Stimulated activated CD4-positive, alpha-beta T cell treated with anti-CD3 and anti-CD28 coated beads, Interleukin-2, amount 100 ng/mL, for 48 hours (primary cell): ENCODE measurements at regions not wholly inside any gene's neighbourhood (a gene's known extent, or its start where the extent isn't known, plus 50 kb on each side); places are given as distances from the start of the nearest gene placed in this dataset.

Source experiments
- DNase-seq, 2 donors: peaks; one replicate each; pipeline ENCODE4 v3.0.0-alpha.2; 2020

GRCh38 chr12:60387356-60387755, 791.5 kb downstream of the SLC16A7 start:
- DNase-seq, result no peak

GRCh38 chr12:60391051-60391450, 795.2 kb downstream of the SLC16A7 start:
- DNase-seq, result no peak

GRCh38 chr12:60391791-60392190, 796.0 kb downstream of the SLC16A7 start:
- DNase-seq, result no peak

GRCh38 chr12:60393093-60393492, 797.3 kb downstream of the SLC16A7 start:
- no peak for DNase-seq

- DNase-seq, result no peak
Observed at GRCh38 chr12:60394665-60395064, 798.8 kb downstream of the SLC16A7 start.

- no peak for DNase-seq
Observed at GRCh38 chr12:60398547-60398946, 802.7 kb downstream of the SLC16A7 start.

GRCh38 chr12:60399064-60399463, 803.2 kb downstream of the SLC16A7 start:
- DNase-seq, result no peak

GRCh38 chr12:60402996-60403395, 807.2 kb downstream of the SLC16A7 start:
- DNase-seq, result no peak

GRCh38 chr12:60415351-60415750, 819.5 kb downstream of the SLC16A7 start:
- no peak for DNase-seq

- DNase-seq, result no peak
Observed at GRCh38 chr12:60419986-60420385, 824.2 kb downstream of the SLC16A7 start.

- no peak for DNase-seq
Observed at GRCh38 chr12:60421741-60422140, 825.9 kb downstream of the SLC16A7 start.

GRCh38 chr12:60437297-60437696, 841.5 kb downstream of the SLC16A7 start:
- DNase-seq, result no peak

GRCh38 chr12:60441577-60441976, 845.7 kb downstream of the SLC16A7 start:
- no peak for DNase-seq

GRCh38 chr12:60451457-60451856, 855.6 kb downstream of the SLC16A7 start:
- DNase-seq, result no peak

GRCh38 chr12:60465060-60465459, 869.2 kb downstream of the SLC16A7 start:
- DNase-seq, result no peak

GRCh38 chr12:60468546-60468945, 872.7 kb downstream of the SLC16A7 start:
- DNase-seq, result no peak

GRCh38 chr12:60475825-60476224, 880.0 kb downstream of the SLC16A7 start:
- no peak for DNase-seq

- no peak for DNase-seq
Observed at GRCh38 chr12:60487284-60487683, 891.5 kb downstream of the SLC16A7 start.

GRCh38 chr12:60489071-60489470, 893.2 kb downstream of the SLC16A7 start:
- no peak for DNase-seq

- DNase-seq, result no peak
Observed at GRCh38 chr12:60494244-60494643, 898.4 kb downstream of the SLC16A7 start.

- no peak for DNase-seq
Observed at GRCh38 chr12:60498656-60499055, 902.8 kb downstream of the SLC16A7 start.

- DNase-seq, result no peak
Observed at GRCh38 chr12:60501124-60501729, 905.4 kb downstream of the SLC16A7 start.

GRCh38 chr12:60522684-60523400, 927.0 kb downstream of the SLC16A7 start:
- no peak for DNase-seq

- DNase-seq, result no peak
Observed at GRCh38 chr12:60529261-60529660, 933.4 kb downstream of the SLC16A7 start.

GRCh38 chr12:60529723-60530122, 933.9 kb downstream of the SLC16A7 start:
- DNase-seq, result no peak
